Astrocyte (in vitro differentiated cells and primary cell): ENCODE measurements at regions not wholly inside any gene's neighbourhood (a gene's known extent, or its start where the extent isn't known, plus 50 kb on each side); places are given as distances from the start of the nearest gene placed in this dataset.

ENCODE experiments used
- DNase-seq: peaks from one replicate; pipeline ENCODE4 v3.0.0-alpha.2; 2010; ENCODE audit warnings: low read depth
- FAIRE-seq: peaks from 2 replicates; lab custom pipeline; 2011; peaks lifted over from hg19 to GRCh38; lab: Jason Lieb, UNC
- H2AFZ ChIP-seq: 2 replicates; pipeline ENCODE4 v1.6.0; 2012; ENCODE audit warnings: low read depth, low read length, inconsistent platforms
- H3K27ac ChIP-seq: 2 replicates; pipeline ENCODE4 v1.5.1; 2011; ENCODE audit warnings: low read depth, low read length, inconsistent platforms
- H3K27me3 ChIP-seq: 2 replicates; pipeline ENCODE4 v1.6.0; 2011; ENCODE audit warnings: low read length, inconsistent platforms; ENCODE audit not compliant: insufficient read depth
- H3K36me3 ChIP-seq: 2 replicates; pipeline ENCODE4 v1.5.1; 2011; ENCODE audit warnings: low read length, inconsistent platforms; ENCODE audit not compliant: insufficient read depth
- H3K4me1 ChIP-seq: 2 replicates; pipeline ENCODE4 v1.5.1; 2011; ENCODE audit warnings: low read length, inconsistent platforms; ENCODE audit not compliant: insufficient read depth
- H3K4me2 ChIP-seq: 2 replicates; pipeline ENCODE4 v1.6.0; 2012; ENCODE audit warnings: low read length, inconsistent platforms
- H3K4me3 ChIP-seq: 2 replicates; pipeline ENCODE4 v1.5.1; 2011; ENCODE audit warnings: low read depth, mild to moderate bottlenecking, low read length, inconsistent platforms; ENCODE audit not compliant: insufficient read depth
- H3K79me2 ChIP-seq: 2 replicates; pipeline ENCODE4 v1.6.0; 2012; ENCODE audit warnings: mild to moderate bottlenecking, low read length, inconsistent platforms; ENCODE audit not compliant: insufficient read depth
- H3K9ac ChIP-seq: 2 replicates; pipeline ENCODE4 v1.6.0; 2012; ENCODE audit warnings: mild to moderate bottlenecking, low read length, inconsistent platforms
- H3K9me3 ChIP-seq: 2 replicates; pipeline ENCODE4 v1.5.1; 2012; ENCODE audit warnings: low read depth, mild to moderate bottlenecking, low read length, inconsistent platforms; ENCODE audit not compliant: insufficient read depth
- H4K20me1 ChIP-seq: 2 replicates; pipeline ENCODE4 v1.6.0; 2012; ENCODE audit warnings: low read length, inconsistent platforms; ENCODE audit not compliant: insufficient read depth
- H3K27ac Mint-ChIP-seq: one replicate; pipeline ENCODE4 v1.8.0; 2021; ENCODE audit warnings: mild to moderate bottlenecking, mixed read lengths; ENCODE audit not compliant: unreplicated experiment
- H3K27me3 Mint-ChIP-seq: one replicate; pipeline ENCODE4 v1.8.0; 2021; ENCODE audit warnings: low read depth, mixed read lengths; ENCODE audit not compliant: unreplicated experiment
- H3K36me3 Mint-ChIP-seq: one replicate; pipeline ENCODE4 v1.8.0; 2021; ENCODE audit warnings: low read depth, mixed read lengths; ENCODE audit not compliant: unreplicated experiment
- H3K4me1 Mint-ChIP-seq: one replicate; pipeline ENCODE4 v1.8.0; 2021; ENCODE audit warnings: low read depth, mixed read lengths; ENCODE audit not compliant: unreplicated experiment
- H3K4me3 Mint-ChIP-seq: one replicate; pipeline ENCODE4 v1.8.0; 2021; ENCODE audit warnings: mild to moderate bottlenecking, moderate library complexity, mixed read lengths; ENCODE audit not compliant: unreplicated experiment
- H3K9me3 Mint-ChIP-seq: one replicate; pipeline ENCODE4 v1.8.0; 2021; ENCODE audit warnings: mild to moderate bottlenecking, mixed read lengths; ENCODE audit not compliant: unreplicated experiment
- CTCF ChIP-seq: IDR thresholded peaks from 2 replicates; pipeline ENCODE4 v1.5.1; 2011; ENCODE audit warnings: low read depth, mild to moderate bottlenecking, inconsistent platforms, low read length, moderate library complexity; ENCODE audit not compliant: insufficient read depth
- EZH2 ChIP-seq: IDR thresholded peaks from 2 replicates; pipeline ENCODE4 v1.6.1; 2012; ENCODE audit warnings: mild to moderate bottlenecking, low read length, inconsistent platforms; ENCODE audit not compliant: insufficient read depth

DNA sequence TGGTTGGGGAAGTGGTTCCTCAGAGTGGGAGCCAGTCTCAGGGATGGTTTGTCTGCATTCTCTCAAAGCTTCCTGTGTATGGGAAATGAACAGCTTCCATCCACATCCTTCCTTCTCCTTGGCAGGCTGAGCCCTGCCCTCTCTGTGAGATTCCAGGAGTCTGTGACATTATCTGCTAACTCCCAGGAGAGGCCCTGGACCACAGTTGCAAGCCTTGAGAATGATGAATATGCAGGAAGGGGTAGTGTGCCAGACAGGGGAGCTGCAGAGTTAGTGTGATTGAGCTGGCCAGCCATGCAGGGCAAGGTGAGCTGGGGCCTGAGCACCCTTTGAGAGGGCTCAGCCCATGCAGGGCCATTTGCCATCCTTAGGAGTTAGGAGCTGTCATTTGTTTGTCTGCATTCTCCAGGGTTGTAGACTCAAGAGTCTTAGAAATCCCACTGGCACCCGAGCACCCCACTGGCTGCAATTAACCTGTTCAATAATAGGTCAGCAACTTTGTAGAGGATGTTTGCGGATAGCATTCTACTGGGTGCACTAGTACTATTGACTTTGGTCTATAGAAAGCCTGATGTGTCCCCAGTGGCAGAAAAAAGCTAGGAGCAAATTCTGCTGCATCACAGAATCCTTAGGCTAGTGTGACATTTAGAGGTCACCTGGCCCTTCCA is 299.0 kb upstream of the CADM1 start:
- no peak overlapping the region for H3K4me2 ChIP-seq
- peaks cover 3% of the 10 kb centered on the region for H3K9me3 Mint-ChIP-seq
- no peak overlapping the region for H3K4me3 Mint-ChIP-seq
- no peak overlapping the region for H3K27ac ChIP-seq
- H3K79me2 ChIP-seq: no peaks in the 10 kb centered on the region
- H3K4me3 ChIP-seq: no peak overlapping the region
- no peaks in the 10 kb centered on the region for H4K20me1 ChIP-seq
- peaks cover 6% of the 10 kb centered on the region for H3K9me3 ChIP-seq
- H3K4me1 ChIP-seq: no peaks in the 10 kb centered on the region
- no peak for DNase-seq
- no peak overlapping the region for H2AFZ ChIP-seq
- FAIRE-seq: no peak
- H3K36me3 Mint-ChIP-seq: peaks cover 6% of the 10 kb centered on the region
- H3K27me3 Mint-ChIP-seq: no peaks in the 10 kb centered on the region
- no peak for TF ChIP-seq EZH2
- no peak for TF ChIP-seq CTCF
- no peak overlapping the region for H3K9ac ChIP-seq
- H3K4me1 Mint-ChIP-seq: peaks cover 19% of the 10 kb centered on the region
- no peaks in the 10 kb centered on the region for H3K27me3 ChIP-seq
- H3K36me3 ChIP-seq: no peaks in the 10 kb centered on the region
- H3K27ac Mint-ChIP-seq: no peak overlapping the region

GRCh38 chr11:115802641-115803040 is 298.4 kb upstream of the CADM1 start:
- no peak overlapping the region for H3K4me3 ChIP-seq
- no peaks in the 10 kb centered on the region for H3K36me3 ChIP-seq
- H3K27me3 Mint-ChIP-seq: peaks cover 2% of the 10 kb centered on the region
- H3K36me3 Mint-ChIP-seq: peaks cover 6% of the 10 kb centered on the region
- TF ChIP-seq CTCF (no peak), EZH2 (no peak)
- FAIRE-seq (no peak), DNase-seq (no peak)
- H3K4me2 ChIP-seq: no peak overlapping the region
- H3K4me1 Mint-ChIP-seq: peaks cover 19% of the 10 kb centered on the region
- no peak overlapping the region for H3K4me3 Mint-ChIP-seq
- no peak overlapping the region for H3K27ac Mint-ChIP-seq
- peaks cover 4% of the 10 kb centered on the region for H3K9me3 Mint-ChIP-seq
- H3K9ac ChIP-seq: no peak overlapping the region
- peaks cover 5% of the 10 kb centered on the region for H3K9me3 ChIP-seq
- no peaks in the 10 kb centered on the region for H3K4me1 ChIP-seq
- H3K27me3 ChIP-seq: no peaks in the 10 kb centered on the region
- H4K20me1 ChIP-seq: no peaks in the 10 kb centered on the region
- H3K79me2 ChIP-seq: no peaks in the 10 kb centered on the region
- H2AFZ ChIP-seq: no peak overlapping the region
- no peak overlapping the region for H3K27ac ChIP-seq

DNA sequence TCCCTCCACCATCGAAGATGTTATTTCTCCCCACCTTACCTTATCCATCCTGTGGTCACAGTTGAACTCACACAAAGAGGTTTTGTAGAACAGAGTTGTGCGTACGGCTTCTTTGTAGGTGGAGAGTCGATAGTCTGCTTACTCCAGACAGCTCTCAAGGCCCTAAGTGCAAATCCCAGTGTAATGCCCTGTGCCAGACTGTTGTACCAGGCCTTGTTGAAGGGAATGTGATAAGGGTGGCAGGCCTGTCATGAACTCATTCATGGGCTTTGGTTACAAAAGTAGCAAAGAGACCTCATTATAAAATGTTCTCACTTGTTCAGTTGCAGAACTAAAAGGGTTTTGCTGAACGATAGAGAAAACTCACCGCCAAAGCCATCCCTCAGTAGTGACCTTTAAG is 288.7 kb upstream of the CADM1 start:
- Mint-ChIP-seq H3K27me3 (peaks cover 23% of the 10 kb centered on the region), H3K9me3 (peaks cover 5% of the 10 kb centered on the region), H3K27ac (no peak overlapping the region), H3K36me3 (peaks cover 23% of the 10 kb centered on the region), H3K4me3 (no peak overlapping the region), H3K4me1 (peaks cover 2% of the 10 kb centered on the region)
- H2AFZ ChIP-seq: no peak overlapping the region
- no peaks in the 10 kb centered on the region for H4K20me1 ChIP-seq
- no peaks in the 10 kb centered on the region for H3K79me2 ChIP-seq
- no peak for TF ChIP-seq EZH2
- H3K27me3 ChIP-seq: no peaks in the 10 kb centered on the region
- no peak overlapping the region for H3K4me2 ChIP-seq
- no peaks in the 10 kb centered on the region for H3K36me3 ChIP-seq
- no peak for DNase-seq
- H3K4me3 ChIP-seq: no peak overlapping the region
- no peaks in the 10 kb centered on the region for H3K4me1 ChIP-seq
- no peak for FAIRE-seq
- H3K9ac ChIP-seq: no peak overlapping the region
- H3K27ac ChIP-seq: no peak overlapping the region
- no peaks in the 10 kb centered on the region for H3K9me3 ChIP-seq
